ENCODE measurements at regions not wholly inside any gene's neighbourhood (a gene's known extent, or its start where the extent isn't known, plus 50 kb on each side); places are given as distances from the start of the nearest gene placed in this dataset.

GRCh38 chr4:106530821-106531220 is 162.2 kb upstream of the GIMD1 start:
- TF ChIP-seq EZH2 (IDR thresholded peaks at IDR 0.05; ENCODE audit: insufficient read depth, low read length) (no peak), CTCF (IDR thresholded peaks at IDR 0.05; ENCODE audit: insufficient read depth, low read depth, low read length) (no peak)

Data from astrocyte (in vitro differentiated cells and primary cell).